Stomach smooth muscle (tissue), 2 donors: ENCODE measurements at regions not wholly inside any gene's neighbourhood (a gene's known extent, or its start where the extent isn't known, plus 50 kb on each side); places are given as distances from the start of the nearest gene placed in this dataset.
"Not testable (repeated sequence)": the region's sequence is repeated elsewhere in the genome, so short reads cannot be mapped to it uniquely, and the experiment has no call there.

Experiments used
- H3K27ac ChIP-seq: one replicate; pipeline ENCODE4 v1.7.0; 2013; ENCODE audit warnings: mild to moderate bottlenecking, low read length, inconsistent platforms
- H3K27me3 ChIP-seq, 2 donors: one replicate each; pipeline ENCODE4 v1.7.0; 2013; ENCODE audit warnings: low read length in 2 of 2; ENCODE audit not compliant: insufficient read depth in 2 of 2, control insufficient read depth in 1 of 2
- H3K36me3 ChIP-seq, 2 donors: one replicate each; pipeline ENCODE4 v1.7.0; 2013; ENCODE audit warnings: low read length in 2 of 2; ENCODE audit not compliant: control insufficient read depth in 2 of 2, insufficient read depth in 2 of 2
- H3K4me1 ChIP-seq: one replicate; pipeline ENCODE4 v1.7.0; 2013; ENCODE audit warnings: low read length; ENCODE audit not compliant: control insufficient read depth, insufficient read depth
- H3K4me3 ChIP-seq, 2 donors: one replicate each; pipeline ENCODE4 v1.7.0; 2013; ENCODE audit warnings: low read length in 2 of 2
- H3K9ac ChIP-seq, 2 donors: one replicate each; pipeline ENCODE4 v1.7.0; 2013; ENCODE audit warnings: low read length in 2 of 2, mild to moderate bottlenecking in 1 of 2
- H3K9me3 ChIP-seq, 2 donors: one replicate each; pipeline ENCODE4 v1.7.0; 2013; ENCODE audit warnings: low read length in 2 of 2; ENCODE audit not compliant: control insufficient read depth in 2 of 2
- donor health status: healthy.
- donor health status: Pancreatic carcinoma.

DNA sequence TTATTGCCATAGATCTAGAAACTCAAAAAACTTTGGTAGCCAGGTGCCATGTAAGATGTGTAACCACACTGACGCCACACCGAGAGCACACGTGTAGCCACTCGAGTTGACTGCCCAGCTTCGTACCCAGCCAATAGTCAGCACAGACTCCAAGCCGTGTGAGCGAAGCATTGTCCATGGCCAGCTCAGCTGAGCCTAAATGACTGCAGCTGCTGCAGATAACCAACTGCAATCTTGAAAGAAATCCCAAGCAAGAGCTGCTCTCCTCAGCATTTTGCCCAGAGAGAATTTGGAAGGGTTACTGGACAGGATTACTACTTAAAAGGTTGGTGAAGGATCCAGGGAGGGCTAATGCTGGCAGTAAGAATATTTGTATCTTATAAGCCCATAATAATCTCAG is 193.0 kb upstream of the THRB start:
- H3K4me3 ChIP-seq, result no peak overlapping the region
- no peaks in the 10 kb centered on the region for H3K9me3 ChIP-seq
- no peak overlapping the region for H3K27ac ChIP-seq
- no peak overlapping the region for H3K9ac ChIP-seq
- H3K36me3 ChIP-seq, result no peaks in the 10 kb centered on the region
- H3K27me3 ChIP-seq, result no peaks in the 10 kb centered on the region
- H3K4me1 ChIP-seq, result peaks cover 12% of the 10 kb centered on the region

DNA sequence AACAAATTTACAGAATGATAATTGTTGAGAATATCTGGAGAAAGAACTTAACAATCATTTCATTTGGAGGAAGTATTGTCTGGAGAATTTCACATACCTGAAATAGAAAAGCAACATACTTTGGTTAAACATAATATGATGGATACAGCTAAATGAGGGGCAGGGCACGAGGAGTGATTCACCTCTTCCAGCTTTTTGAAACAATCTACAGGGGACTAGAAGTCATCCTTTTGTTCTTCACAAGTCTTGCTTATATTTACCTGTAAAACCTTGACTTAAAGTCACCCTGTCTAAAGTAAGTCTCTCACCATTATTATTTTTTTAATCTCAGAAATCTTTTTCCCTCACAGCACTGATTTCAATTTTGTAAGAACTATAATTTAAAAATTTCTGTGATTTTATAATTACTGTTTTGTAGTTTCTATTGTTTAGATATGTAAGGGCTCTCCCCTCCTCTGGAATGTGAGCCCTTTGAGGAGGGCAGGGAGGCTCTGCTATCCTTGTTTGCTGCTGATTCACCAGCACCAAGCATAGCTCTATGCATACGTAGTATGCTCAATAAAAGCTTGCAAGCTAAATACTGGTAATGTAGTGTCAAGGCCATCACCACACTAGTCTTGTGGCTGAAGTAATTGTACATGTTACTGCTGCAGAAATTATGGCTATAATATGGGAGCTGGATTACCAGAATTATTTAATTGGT is 193.9 kb upstream of the THRB start:
- Histone ChIP-seq H3K36me3 (no peaks in the 10 kb centered on the region), H3K27ac (no peak overlapping the region), H3K9ac (no peak overlapping the region), H3K27me3 (no peaks in the 10 kb centered on the region), H3K4me3 (no peak overlapping the region), H3K9me3 (no peaks in the 10 kb centered on the region), H3K4me1 (peaks cover 9% of the 10 kb centered on the region)

DNA sequence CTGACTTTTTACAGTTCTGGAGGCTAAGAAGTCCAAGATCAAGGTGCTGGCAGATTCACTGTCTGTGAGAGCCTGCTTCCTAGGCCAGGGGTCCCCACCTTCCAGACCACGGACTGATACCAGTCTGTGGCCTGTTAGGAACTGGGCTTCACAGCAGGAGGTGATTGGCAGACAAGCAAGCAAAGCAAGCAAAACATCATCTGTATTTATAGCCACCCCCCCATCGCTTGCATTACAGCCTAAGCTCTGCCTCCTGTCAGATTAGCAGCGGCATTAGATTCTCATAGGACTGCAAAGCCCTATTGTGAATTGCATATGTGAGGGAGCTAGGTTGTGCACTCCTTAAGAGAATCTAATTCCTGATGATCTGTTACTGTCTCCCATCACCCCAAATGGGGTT is 194.7 kb upstream of the THRB start:
- H3K9me3 ChIP-seq, result no peaks in the 10 kb centered on the region
- peaks cover 8% of the 10 kb centered on the region for H3K4me1 ChIP-seq
- H3K36me3 ChIP-seq, result no peaks in the 10 kb centered on the region
- no peak overlapping the region for H3K4me3 ChIP-seq
- no peaks in the 10 kb centered on the region for H3K27me3 ChIP-seq
- no peak overlapping the region for H3K27ac ChIP-seq
- no peak overlapping the region for H3K9ac ChIP-seq

GRCh38 chr3:24690777-24691176 is 196.1 kb upstream of the THRB start:
- Histone ChIP-seq H3K36me3 (no peaks in the 10 kb centered on the region), H3K9ac (no peak overlapping the region), H3K27ac (no peak overlapping the region), H3K27me3 (no peaks in the 10 kb centered on the region), H3K4me3 (no peak overlapping the region), H3K4me1 (peaks cover 4% of the 10 kb centered on the region), H3K9me3 (no peaks in the 10 kb centered on the region)

- H3K4me3 ChIP-seq, H3K27me3 ChIP-seq, H3K36me3 ChIP-seq, H3K9ac ChIP-seq, H3K27ac ChIP-seq, H3K9me3 ChIP-seq, H3K4me1 ChIP-seq: not testable (repeated sequence)
Measured at GRCh38 chr3:24699078-24699477, 204.4 kb upstream of the THRB start.

- H3K4me1 ChIP-seq, result no peaks in the 10 kb centered on the region
- no peaks in the 10 kb centered on the region for H3K9me3 ChIP-seq
- H3K27ac ChIP-seq, result no peak overlapping the region
- H3K9ac ChIP-seq, result no peak overlapping the region
- H3K36me3 ChIP-seq, result no peaks in the 10 kb centered on the region
- no peak overlapping the region for H3K4me3 ChIP-seq
- H3K27me3 ChIP-seq, result no peaks in the 10 kb centered on the region
Measured at GRCh38 chr3:24704496-24704895, 209.8 kb upstream of the THRB start.

- H3K4me3 ChIP-seq, result no peak overlapping the region
- H3K4me1 ChIP-seq, result no peaks in the 10 kb centered on the region
- no peaks in the 10 kb centered on the region for H3K9me3 ChIP-seq
- no peak overlapping the region for H3K27ac ChIP-seq
- H3K9ac ChIP-seq, result no peak overlapping the region
- H3K36me3 ChIP-seq, result no peaks in the 10 kb centered on the region
- H3K27me3 ChIP-seq, result no peaks in the 10 kb centered on the region
Measured at GRCh38 chr3:24707936-24708335, 213.3 kb upstream of the THRB start.

GRCh38 chr3:24709956-24710355 is 215.3 kb upstream of the THRB start:
- Histone ChIP-seq H3K36me3 (no peaks in the 10 kb centered on the region), H3K9me3 (no peaks in the 10 kb centered on the region), H3K27me3 (no peaks in the 10 kb centered on the region), H3K4me3 (no peak overlapping the region), H3K27ac (no peak overlapping the region), H3K4me1 (no peaks in the 10 kb centered on the region), H3K9ac (no peak overlapping the region)

- Histone ChIP-seq H3K9me3 (no peaks in the 10 kb centered on the region), H3K4me3 (no peak overlapping the region), H3K27ac (no peak overlapping the region), H3K9ac (no peak overlapping the region), H3K36me3 (no peaks in the 10 kb centered on the region), H3K27me3 (no peaks in the 10 kb centered on the region), H3K4me1 (no peaks in the 10 kb centered on the region)
Measured at GRCh38 chr3:24713516-24713915, 218.9 kb upstream of the THRB start.

DNA sequence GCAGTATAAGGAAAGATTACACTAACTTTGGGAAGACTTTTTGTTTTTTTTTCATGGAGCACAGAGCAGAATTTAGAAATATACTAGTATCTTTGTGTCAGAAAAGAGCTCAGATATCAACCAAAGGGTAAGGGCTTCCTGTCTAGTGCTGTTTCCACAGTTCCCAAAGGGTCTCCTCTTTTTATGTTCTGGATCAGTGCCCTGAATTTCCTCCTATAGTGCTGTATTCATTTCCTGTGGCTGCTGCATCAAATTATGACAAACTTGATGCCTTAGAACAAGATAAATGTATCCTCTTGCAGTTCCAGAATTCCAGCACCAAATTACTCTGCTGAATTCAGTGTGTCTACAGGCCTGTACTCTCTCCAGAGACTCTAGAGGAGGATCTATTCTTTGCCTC is 219.8 kb upstream of the THRB start:
- H3K9me3 ChIP-seq, result no peaks in the 10 kb centered on the region
- no peaks in the 10 kb centered on the region for H3K4me1 ChIP-seq
- H3K4me3 ChIP-seq, result no peak overlapping the region
- H3K9ac ChIP-seq, result no peak overlapping the region
- H3K36me3 ChIP-seq, result no peaks in the 10 kb centered on the region
- no peaks in the 10 kb centered on the region for H3K27me3 ChIP-seq
- no peak overlapping the region for H3K27ac ChIP-seq

- no peaks in the 10 kb centered on the region for H3K27me3 ChIP-seq
Measured at GRCh38 chr3:24715171-24715792, 220.6 kb upstream of the THRB start.

More at GRCh38 chr3:24715171-24715792, 220.6 kb upstream of the THRB start:
- H3K9me3 ChIP-seq, result no peaks in the 10 kb centered on the region
- no peak overlapping the region for H3K27ac ChIP-seq
- H3K9ac ChIP-seq, result no peak overlapping the region
- no peaks in the 10 kb centered on the region for H3K36me3 ChIP-seq
- no peaks in the 10 kb centered on the region for H3K4me1 ChIP-seq
- no peak overlapping the region for H3K4me3 ChIP-seq
